IMR-90 (cell line): ENCODE measurements at regions not wholly inside any gene's neighbourhood (a gene's known extent, or its start where the extent isn't known, plus 50 kb on each side); places are given as distances from the start of the nearest gene placed in this dataset.

ENCODE experiments used
- ATAC-seq: fragments of 200-7000 bp; cut with Tn5 transposase; 2 replicates; pipeline ENCODE4 v1.9.1; 2020; ENCODE audit warnings: low read depth, mild to moderate bottlenecking, moderate library complexity
- BruUV-seq: library from RNA; stranded (reverse); fragments of 400-500 nt; replicated peaks from 2 replicates; lab custom pipeline; 2021; lab: Mats Ljungman, UMichigan
- CTCF ChIA-PET: fragments of 300-600 bp; formaldehyde crosslinking; extraction: SDS; loops from one replicate; lab custom pipeline; 2021; ENCODE audit warnings: antibody characterized with exemption; lab: Yijun Ruan, JAX
- POLR2A ChIA-PET: fragments of 300-600 bp; sonication (Branson Sonifier 250); formaldehyde crosslinking; loops from one replicate; lab custom pipeline; 2022; ENCODE audit warnings: antibody characterized with exemption; ENCODE audit not compliant: unreplicated experiment; lab: Charles Lee
- DNase-seq: peaks from one replicate; pipeline ENCODE4 v3.0.0; 2013
- H2AFZ ChIP-seq: replicated peaks from 2 replicates; pipeline ENCODE3; 2013; ENCODE audit warnings: low read length, mild to moderate bottlenecking; ENCODE audit not compliant: poor library complexity
- H2AK5ac ChIP-seq: 2 replicates; pipeline ENCODE4 v1.6.1; 2013; ENCODE audit warnings: low read depth, low read length, inconsistent platforms
- H2AK9ac ChIP-seq: replicated peaks from 2 replicates; pipeline ENCODE3; 2013; ENCODE audit warnings: mild to moderate bottlenecking, low read depth, low read length, moderate library complexity; ENCODE audit not compliant: poor library complexity
- H2BK120ac ChIP-seq: 2 replicates; pipeline ENCODE4 v1.6.1; 2013; ENCODE audit warnings: low read depth, low read length, inconsistent platforms
- H2BK15ac ChIP-seq: 3 replicates; pipeline ENCODE4 v1.6.1; 2013; ENCODE audit warnings: low read depth, low read length, inconsistent platforms
- H2BK20ac ChIP-seq: 2 replicates; pipeline ENCODE4 v1.6.1; 2013; ENCODE audit warnings: low read depth, mild to moderate bottlenecking, inconsistent platforms, low read length, moderate library complexity
- H2BK5ac ChIP-seq: 2 replicates; pipeline ENCODE4 v1.6.1; 2013; ENCODE audit warnings: mild to moderate bottlenecking, low read depth, low read length, inconsistent platforms; ENCODE audit not compliant: poor library complexity, severe bottlenecking
- H3K14ac ChIP-seq: replicated peaks from 2 replicates; pipeline ENCODE4 v1.6.1; 2013; ENCODE audit warnings: low read depth, low read length, inconsistent platforms
- H3K18ac ChIP-seq: 2 replicates; pipeline ENCODE4 v1.6.1; 2013; ENCODE audit warnings: low read depth, low read length, control low read depth
- H3K23ac ChIP-seq: 2 replicates; pipeline ENCODE4 v1.6.1; 2013; ENCODE audit warnings: low read depth, low read length, inconsistent platforms
- H3K27ac ChIP-seq: 2 replicates; pipeline ENCODE4 v1.5.1; 2013; ENCODE audit warnings: mild to moderate bottlenecking, control low read depth, low read length; ENCODE audit not compliant: insufficient read depth
- H3K27me3 ChIP-seq: 2 replicates; pipeline ENCODE4 v1.6.1; 2013; ENCODE audit warnings: low read length; ENCODE audit not compliant: control insufficient read depth, insufficient read depth
- H3K36me3 ChIP-seq: 2 replicates; pipeline ENCODE4 v1.6.1; 2013; ENCODE audit warnings: low read length, mixed read lengths; ENCODE audit not compliant: control insufficient read depth, insufficient read depth
- H3K4ac ChIP-seq: 2 replicates; pipeline ENCODE4 v1.6.1; 2013; ENCODE audit warnings: low read depth, low read length, inconsistent platforms
- H3K4me1 ChIP-seq: 2 replicates; pipeline ENCODE4 v1.6.1; 2013; ENCODE audit warnings: low read length, mixed read lengths; ENCODE audit not compliant: control insufficient read depth, insufficient read depth
- H3K4me2 ChIP-seq: 2 replicates; pipeline ENCODE4 v1.6.1; 2013; ENCODE audit warnings: low read depth, mild to moderate bottlenecking, control low read depth, low read length, moderate library complexity
- H3K4me3 ChIP-seq: 2 replicates; pipeline ENCODE4 v1.5.1; 2013; ENCODE audit warnings: low read depth, mild to moderate bottlenecking, control low read depth, low read length, moderate library complexity; ENCODE audit not compliant: insufficient read depth
- H3K56ac ChIP-seq: 2 replicates; pipeline ENCODE4 v1.6.1; 2013; ENCODE audit warnings: low read length, inconsistent platforms; ENCODE audit not compliant: insufficient read depth; ENCODE audit errors: extremely low read depth
- H3K79me1 ChIP-seq, 2 experiments: 2 replicates each; pipeline ENCODE4 v1.6.1; 2013; ENCODE audit warnings: low read length in 2 of 2, inconsistent platforms in 1 of 2, low read depth in 1 of 2
- H3K9ac ChIP-seq: 2 replicates; pipeline ENCODE4 v1.6.1; 2013; ENCODE audit warnings: low read depth, low read length, control low read depth
- H3K9me1 ChIP-seq: 2 replicates; pipeline ENCODE4 v1.6.1; 2013; ENCODE audit warnings: low read length, inconsistent platforms; ENCODE audit not compliant: insufficient read depth
- H3K9me3 ChIP-seq: 2 replicates; pipeline ENCODE4 v1.6.1; 2013; ENCODE audit warnings: low read length; ENCODE audit not compliant: control insufficient read depth, insufficient read depth
- H4K20me1 ChIP-seq: 2 replicates; pipeline ENCODE4 v1.6.1; 2013; ENCODE audit warnings: low read length, inconsistent platforms; ENCODE audit not compliant: insufficient read depth
- H4K5ac ChIP-seq: 2 replicates; pipeline ENCODE4 v1.6.1; 2013; ENCODE audit warnings: mild to moderate bottlenecking, low read depth, low read length, control low read depth
- H4K8ac ChIP-seq, 2 experiments: 2 replicates each; pipeline ENCODE4 v1.6.1; 2013; ENCODE audit warnings: low read depth in 2 of 2, low read length in 2 of 2, control low read depth in 1 of 2, inconsistent platforms in 1 of 2
- H4K91ac ChIP-seq: 2 replicates; pipeline ENCODE4 v1.6.1; 2013; ENCODE audit warnings: low read depth, low read length, inconsistent platforms; ENCODE audit not compliant: insufficient read depth
- CEBPB ChIP-seq: IDR thresholded peaks from 2 replicates; pipeline ENCODE4 v1.6.1; 2012; ENCODE audit warnings: low read depth, low read length, improper control_type of control experiment
- FOS ChIP-seq: fragments of 150-350 bp; IDR thresholded peaks from 2 replicates; pipeline ENCODE4 v1.6.1; 2016; ENCODE audit warnings: low read depth, low read length
- MAFK ChIP-seq: IDR thresholded peaks from 2 replicates; pipeline ENCODE4 v1.6.1; 2012; ENCODE audit warnings: low read depth, low read length, improper control_type of control experiment
- RCOR1 ChIP-seq: IDR thresholded peaks from 2 replicates; pipeline ENCODE4 v1.6.1; 2012; ENCODE audit warnings: mild to moderate bottlenecking, low read length, improper control_type of control experiment; ENCODE audit not compliant: insufficient replicate concordance
- USF2 ChIP-seq: fragments of 150-350 bp; IDR thresholded peaks from 2 replicates; pipeline ENCODE4 v1.6.1; 2017; ENCODE audit warnings: mild to moderate bottlenecking, antibody characterized with exemption, low read length, low read depth
- WGBS, 2 experiments: methylation state at CpG; one replicate each; pipeline versions ENCODE4 v1.1.5 to v1.1.7; 2013; ENCODE audit warnings: missing lambda C conversion rate in 2 of 2; ENCODE audit not compliant: insufficient read length in 1 of 2; ENCODE audit errors: extremely low coverage in 2 of 2; 5-methylcytosine and 5-hydroxymethylcytosine counted together
- dilution Hi-C: fragments of 300-500 bp; cut with HindIII; formaldehyde crosslinking; loops from one replicate; pipeline ENCODE4 v1.14.3; 2018; ENCODE audit warnings: low sequenced_read_pairs; ENCODE audit not compliant: unreplicated experiment
- in situ Hi-C: fragments of 300-500 bp; cut with MboI; formaldehyde crosslinking; loops from 3 replicates; pipeline ENCODE4 v1.14.3; 2019; ENCODE audit warnings: low sequenced_read_pairs, inconsistent platforms, mixed read lengths
- intact Hi-C: fragments of 100-400 bp; cut with micrococcal nuclease; formaldehyde crosslinking; loops from 2 replicates; pipeline ENCODE4 v1.10.0; 2022

GRCh38 chr2:15066138-15066537 is 433.6 kb downstream of the LRATD1 start:
- CTCF ChIA-PET, result no interaction called here
- DNase-seq (no peak), ATAC-seq (no peak)
- no peak overlapping the region for H3K14ac ChIP-seq
- no peak overlapping the region for H3K4me3 ChIP-seq
- no peak overlapping the region for H2BK120ac ChIP-seq
- no peak overlapping the region for H2AFZ ChIP-seq
- H4K20me1 ChIP-seq, result no peaks in the 10 kb centered on the region
- H3K4me1 ChIP-seq, result no peaks in the 10 kb centered on the region
- H3K23ac ChIP-seq, result no peak overlapping the region
- H4K5ac ChIP-seq, result no peak overlapping the region
- H4K91ac ChIP-seq, result no peak overlapping the region
- intact Hi-C loops, result no loop called here
- no peak overlapping the region for H2AK9ac ChIP-seq
- no peak overlapping the region for H3K18ac ChIP-seq
- H3K9ac ChIP-seq, result no peak overlapping the region
- H3K56ac ChIP-seq, result no peak overlapping the region
- no peak overlapping the region for H4K8ac ChIP-seq
- H3K27ac ChIP-seq, result no peak overlapping the region
- H3K4me2 ChIP-seq, result no peak overlapping the region
- BruUV-seq, result no TSS peak
- no peaks in the 10 kb centered on the region for H3K36me3 ChIP-seq
- no peak overlapping the region for H2BK20ac ChIP-seq
- H3K27me3 ChIP-seq, result no peaks in the 10 kb centered on the region; the same call in 1 of the 2 replicates
- no peak overlapping the region for H2AK5ac ChIP-seq
- dilution Hi-C loops, result no loop called here
- peak; percentile 98 for TF ChIP-seq MAFK
- TF ChIP-seq FOS, result no peak
- no peak for TF ChIP-seq RCOR1
- peak; percentile 32; the same call in 1 of the 2 replicates for TF ChIP-seq CEBPB
- TF ChIP-seq USF2, result no peak
- no peaks in the 10 kb centered on the region for H3K79me1 ChIP-seq
- H2BK15ac ChIP-seq, result no peak overlapping the region
- POLR2A ChIA-PET, result no interaction called here
- no peaks in the 10 kb centered on the region for H3K9me1 ChIP-seq
- WGBS, 2 experiments, result no CpG with 5 or more reads among the region's 3 CpGs
- H2BK5ac ChIP-seq, result no peak overlapping the region
- in situ Hi-C loops, result no loop called here
- H3K9me3 ChIP-seq, result no peaks in the 10 kb centered on the region
- H3K4ac ChIP-seq, result no peak overlapping the region
